Caco-2 (cell line): ENCODE measurements at regions not wholly inside any gene's neighbourhood (a gene's known extent, or its start where the extent isn't known, plus 50 kb on each side); places are given as distances from the start of the nearest gene placed in this dataset.

Source experiments
- BruUV-seq: library from RNA; stranded (reverse); fragments of 400-500 nt; replicated peaks from 2 replicates; lab custom pipeline; 2021; lab: Mats Ljungman, UMichigan
- CTCF ChIA-PET: fragments of 300-600 bp; sonication (Branson Sonifier 250); formaldehyde crosslinking; loops from one replicate; lab custom pipeline; 2022; ENCODE audit warnings: antibody characterized with exemption; lab: Charles Lee
- POLR2A ChIA-PET: fragments of 300-600 bp; sonication (Branson Sonifier 250); formaldehyde crosslinking; loops from one replicate; lab custom pipeline; 2022; ENCODE audit warnings: antibody characterized with exemption; lab: Charles Lee
- DNase-seq, 2 experiments: peaks; one replicate each; pipeline versions ENCODE4 v3.0.0 to v3.0.0-alpha.2; 2020 to 2022
- H3K27me3 ChIP-seq: replicated peaks from 2 replicates; pipeline ENCODE4 v1.6.0; 2011; ENCODE audit warnings: low read length; ENCODE audit not compliant: control insufficient read depth, insufficient read depth
- H3K36me3 ChIP-seq: 2 replicates; pipeline ENCODE4 v1.5.1; 2011; ENCODE audit warnings: low read length; ENCODE audit not compliant: control insufficient read depth, insufficient read depth
- H3K4me1 ChIP-seq: fragments of 250-450 bp; sonication (Bioruptor Pico); 2 replicates; pipeline ENCODE4 v1.5.1; 2020; ENCODE audit warnings: mild to moderate bottlenecking
- H3K4me3 ChIP-seq: 2 replicates; pipeline ENCODE4 v1.5.1; 2011; ENCODE audit warnings: low read depth, mild to moderate bottlenecking, control low read depth, low read length
- H3K9me3 ChIP-seq: fragments of 250-450 bp; sonication (Bioruptor Pico); 2 replicates; pipeline ENCODE4 v1.5.1; 2020; ENCODE audit warnings: mild to moderate bottlenecking, moderate library complexity
- H3K27ac Mint-ChIP-seq: one replicate; pipeline ENCODE4 v1.8.0; 2022; ENCODE audit warnings: mixed read lengths; ENCODE audit not compliant: unreplicated experiment
- H3K27me3 Mint-ChIP-seq: one replicate; pipeline ENCODE4 v1.8.0; 2022; ENCODE audit warnings: mixed read lengths; ENCODE audit not compliant: insufficient read depth, unreplicated experiment
- H3K36me3 Mint-ChIP-seq: one replicate; pipeline ENCODE4 v1.8.0; 2022; ENCODE audit warnings: mild to moderate bottlenecking, mixed read lengths; ENCODE audit not compliant: insufficient read depth, unreplicated experiment
- H3K4me1 Mint-ChIP-seq: one replicate; pipeline ENCODE4 v1.8.0; 2022; ENCODE audit warnings: low read depth, mixed read lengths; ENCODE audit not compliant: unreplicated experiment
- H3K4me3 Mint-ChIP-seq: one replicate; pipeline ENCODE4 v1.8.0; 2022; ENCODE audit warnings: mild to moderate bottlenecking, moderate library complexity, mixed read lengths; ENCODE audit not compliant: unreplicated experiment
- H3K9me3 Mint-ChIP-seq: one replicate; pipeline ENCODE4 v1.8.0; 2022; ENCODE audit warnings: mixed read lengths; ENCODE audit not compliant: unreplicated experiment
- intact Hi-C: fragments of 100-400 bp; cut with micrococcal nuclease; formaldehyde crosslinking; loops from one replicate; pipeline ENCODE4 v1.10.0; 2022; ENCODE audit not compliant: unreplicated experiment
- TF ChIP-seq, protein P1 (sequence below), 2 experiments: fragments of 200-600 bp in 1 of 2; IDR thresholded peaks; 1 replicate in 1 of 2; 2 replicates in 1 of 2; pipeline versions ENCODE4 v1.5.1 to v1.8.0; 2011 to 2022; ENCODE audit warnings: antibody characterized with exemption in 1 of 2, control low read depth in 1 of 2, inconsistent platforms in 1 of 2, low read depth in 1 of 2, low read length in 1 of 2, mild to moderate bottlenecking in 1 of 2, moderate library complexity in 1 of 2; ENCODE audit not compliant: insufficient read depth in 1 of 2, severe bottlenecking in 1 of 2, unreplicated experiment in 1 of 2

DNA sequence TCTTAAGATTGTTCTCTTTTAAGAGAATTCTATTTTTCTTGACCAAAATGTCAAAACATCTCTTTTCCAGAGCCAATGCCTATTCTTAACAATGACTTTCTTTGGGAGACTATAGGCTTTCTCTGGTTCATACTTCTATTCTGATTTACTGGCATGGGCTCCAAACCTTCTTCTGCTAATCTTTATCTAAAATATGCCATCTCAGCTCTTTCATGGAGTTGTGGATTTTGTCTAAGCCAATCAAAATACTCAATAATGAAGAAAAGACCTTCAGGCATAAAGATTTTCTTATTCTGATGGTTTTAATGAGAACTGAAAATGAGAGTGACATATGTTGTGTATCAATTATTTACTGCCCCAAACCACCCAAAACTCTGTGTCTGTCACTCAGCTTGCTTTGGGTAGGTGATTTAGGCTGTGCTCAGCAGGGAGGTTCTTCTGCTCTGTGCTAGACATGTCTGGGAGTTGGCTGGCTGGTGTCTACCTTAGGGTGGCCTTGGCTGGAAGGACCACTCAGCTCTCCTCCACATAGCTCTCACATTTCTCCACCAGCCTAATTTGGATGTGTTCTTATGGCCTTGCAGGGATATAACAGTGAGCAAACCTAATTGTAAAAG lies 270.8 kb downstream of the PRDM2 start:
- no peaks in the 10 kb centered on the region for H3K36me3 ChIP-seq
- POLR2A ChIA-PET, result no interaction called here
- CTCF ChIA-PET, result no interaction called here

DNA sequence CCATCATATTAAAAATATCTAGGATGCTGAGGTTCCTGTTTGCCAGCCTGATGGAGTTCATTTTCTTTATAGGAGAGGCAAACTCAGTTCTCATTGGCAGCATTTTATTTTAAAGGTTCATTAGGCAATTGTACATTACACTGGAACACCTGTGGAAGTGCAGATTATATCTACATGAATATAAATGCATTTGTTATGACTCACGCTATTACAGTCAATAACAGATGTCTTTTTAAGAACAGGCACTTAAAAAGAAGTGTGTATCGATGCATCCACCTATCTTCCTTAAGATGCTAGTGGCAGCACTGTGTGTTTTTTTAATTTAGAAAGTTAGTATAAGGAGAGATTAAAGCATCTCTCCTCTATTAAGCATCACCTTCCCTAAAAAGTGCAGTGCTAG lies 276.5 kb downstream of the PRDM2 start:
- BruUV-seq, result no TSS peak
- Mint-ChIP-seq H3K4me3 (no peak overlapping the region), H3K36me3 (no peaks in the 10 kb centered on the region), H3K27me3 (no peaks in the 10 kb centered on the region), H3K4me1 (no peaks in the 10 kb centered on the region), H3K9me3 (peaks cover 12% of the 10 kb centered on the region), H3K27ac (no peak overlapping the region)
- no peaks in the 10 kb centered on the region for H3K4me1 ChIP-seq
- H3K36me3 ChIP-seq, result no peaks in the 10 kb centered on the region
- ChIA-PET CTCF (no interaction called here), POLR2A (no interaction called here)
- no peak overlapping the region for H3K4me3 ChIP-seq
- TF ChIP-seq, protein P1, sequence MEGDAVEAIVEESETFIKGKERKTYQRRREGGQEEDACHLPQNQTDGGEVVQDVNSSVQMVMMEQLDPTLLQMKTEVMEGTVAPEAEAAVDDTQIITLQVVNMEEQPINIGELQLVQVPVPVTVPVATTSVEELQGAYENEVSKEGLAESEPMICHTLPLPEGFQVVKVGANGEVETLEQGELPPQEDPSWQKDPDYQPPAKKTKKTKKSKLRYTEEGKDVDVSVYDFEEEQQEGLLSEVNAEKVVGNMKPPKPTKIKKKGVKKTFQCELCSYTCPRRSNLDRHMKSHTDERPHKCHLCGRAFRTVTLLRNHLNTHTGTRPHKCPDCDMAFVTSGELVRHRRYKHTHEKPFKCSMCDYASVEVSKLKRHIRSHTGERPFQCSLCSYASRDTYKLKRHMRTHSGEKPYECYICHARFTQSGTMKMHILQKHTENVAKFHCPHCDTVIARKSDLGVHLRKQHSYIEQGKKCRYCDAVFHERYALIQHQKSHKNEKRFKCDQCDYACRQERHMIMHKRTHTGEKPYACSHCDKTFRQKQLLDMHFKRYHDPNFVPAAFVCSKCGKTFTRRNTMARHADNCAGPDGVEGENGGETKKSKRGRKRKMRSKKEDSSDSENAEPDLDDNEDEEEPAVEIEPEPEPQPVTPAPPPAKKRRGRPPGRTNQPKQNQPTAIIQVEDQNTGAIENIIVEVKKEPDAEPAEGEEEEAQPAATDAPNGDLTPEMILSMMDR (IDR thresholded peaks at IDR 0.05; ENCODE audit: insufficient read depth in 1 of 2, low read depth in 1 of 2, low read length in 1 of 2, severe bottlenecking in 1 of 2, unreplicated experiment in 1 of 2), result no peak
- intact Hi-C loops, result no loop called here
- DNase-seq, result no peak
- H3K27me3 ChIP-seq, result no peaks in the 10 kb centered on the region
- no peaks in the 10 kb centered on the region for H3K9me3 ChIP-seq

More for the DNA sequence above, 270.8 kb downstream of the PRDM2 start:
- Mint-ChIP-seq H3K4me3 (no peak overlapping the region), H3K36me3 (no peaks in the 10 kb centered on the region), H3K27me3 (peaks cover 4% of the 10 kb centered on the region), H3K9me3 (peaks cover 23% of the 10 kb centered on the region), H3K27ac (no peak overlapping the region), H3K4me1 (no peaks in the 10 kb centered on the region)
- no peaks in the 10 kb centered on the region for H3K27me3 ChIP-seq
- DNase-seq, result no peak
- no peaks in the 10 kb centered on the region for H3K9me3 ChIP-seq
- no TSS peak for BruUV-seq
- intact Hi-C loops, result no loop called here
- no peaks in the 10 kb centered on the region for H3K4me1 ChIP-seq
- TF ChIP-seq, protein P1 (IDR thresholded peaks at IDR 0.05; ENCODE audit: insufficient read depth in 1 of 2, low read depth in 1 of 2, low read length in 1 of 2, severe bottlenecking in 1 of 2, unreplicated experiment in 1 of 2), result no peak
- no peak overlapping the region for H3K4me3 ChIP-seq

DNA sequence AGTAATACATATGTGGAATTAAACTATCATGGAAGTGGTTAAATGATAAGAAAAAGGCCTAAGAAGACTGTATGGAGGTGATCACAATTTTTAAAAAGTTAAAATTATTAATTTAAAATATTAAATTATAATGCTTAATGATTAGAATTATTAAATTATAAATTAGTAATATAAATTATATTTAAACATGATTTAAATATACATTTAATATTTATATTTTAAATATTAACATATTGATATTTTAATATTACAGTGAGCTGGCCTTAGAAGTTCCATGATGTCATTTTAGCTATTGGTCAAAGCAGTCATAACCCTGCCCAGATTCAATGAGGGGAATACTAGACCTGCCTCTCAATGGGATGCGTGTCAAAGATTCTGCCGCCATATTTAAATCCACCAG lies 281.2 kb downstream of the PRDM2 start:
- ChIA-PET CTCF (no interaction called here), POLR2A (no interaction called here)
- no peak for DNase-seq
- Mint-ChIP-seq H3K9me3 (peaks cover 9% of the 10 kb centered on the region), H3K27me3 (no peaks in the 10 kb centered on the region), H3K4me1 (no peaks in the 10 kb centered on the region), H3K27ac (no peak overlapping the region), H3K4me3 (no peak overlapping the region), H3K36me3 (no peaks in the 10 kb centered on the region)
- Histone ChIP-seq H3K27me3 (no peaks in the 10 kb centered on the region), H3K9me3 (no peaks in the 10 kb centered on the region), H3K36me3 (no peaks in the 10 kb centered on the region), H3K4me1 (no peaks in the 10 kb centered on the region), H3K4me3 (no peak overlapping the region)
- intact Hi-C loops, result no loop called here
- TF ChIP-seq, protein P1 (IDR thresholded peaks at IDR 0.05; ENCODE audit: insufficient read depth in 1 of 2, low read depth in 1 of 2, low read length in 1 of 2, severe bottlenecking in 1 of 2, unreplicated experiment in 1 of 2), result no peak
- BruUV-seq, result no TSS peak
